ENCODE measurements at regions not wholly inside any gene's neighbourhood (a gene's known extent, or its start where the extent isn't known, plus 50 kb on each side); places are given as distances from the start of the nearest gene placed in this dataset.

DNA sequence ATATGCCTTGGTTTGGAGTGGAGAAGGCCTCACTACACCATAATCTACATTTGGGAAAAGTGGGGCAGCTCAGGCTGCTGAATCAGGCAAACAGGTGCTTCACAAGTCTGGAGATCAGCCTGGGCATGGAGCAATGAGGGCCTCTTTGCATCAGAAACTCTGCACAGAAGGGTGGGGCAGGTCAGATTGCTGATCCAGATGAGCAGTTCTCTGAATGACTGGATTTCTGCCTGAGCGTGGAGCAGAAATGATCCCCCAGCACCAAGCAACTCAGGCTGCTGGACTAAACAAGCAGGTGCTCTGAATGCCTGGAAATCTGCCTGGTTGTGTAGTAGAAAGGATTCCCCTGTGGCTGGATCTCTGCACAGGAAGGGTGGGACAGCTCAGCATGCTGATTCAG, 605.3 kb upstream of the ZNF804A start:
- Histone ChIP-seq H3K36me3 (ENCODE audit: insufficient read depth, low read depth, low read length) (no peaks in the 10 kb centered on the region), H3K27ac (ENCODE audit: low read length) (no peak overlapping the region), H3K9me3 (ENCODE audit: insufficient read depth, low read depth, low read length) (no peaks in the 10 kb centered on the region; the same call in 1 of the 2 replicates), H3K4me1 (ENCODE audit: insufficient read depth, low read length) (peaks cover 5% of the 10 kb centered on the region), H3K9ac (ENCODE audit: low read depth, low read length) (no peak overlapping the region), H3K4me3 (ENCODE audit: low read length) (no peak overlapping the region), H3K27me3 (ENCODE audit: insufficient read depth, low read length) (no peaks in the 10 kb centered on the region)

DNA sequence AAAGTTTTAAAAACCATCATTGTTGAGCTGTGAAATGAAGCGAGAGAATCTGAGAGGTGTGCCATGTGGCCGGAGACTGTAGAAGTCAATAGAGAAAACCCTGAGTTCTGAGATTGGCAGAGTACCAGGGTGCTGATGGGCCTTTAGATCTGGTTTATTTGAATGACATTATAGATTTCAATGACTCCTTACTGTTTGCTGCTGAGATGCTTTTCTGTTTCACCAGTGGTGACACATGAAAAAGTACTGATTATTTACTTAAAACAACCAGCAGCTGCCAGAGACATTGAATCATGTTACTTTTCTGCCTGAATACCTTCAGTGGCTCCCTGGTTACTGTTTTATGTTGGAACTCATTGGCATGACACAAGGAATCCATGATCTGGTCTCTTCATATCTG, 602.7 kb upstream of the ZNF804A start:
- H3K36me3 ChIP-seq (ENCODE audit: insufficient read depth, low read depth, low read length) = no peaks in the 10 kb centered on the region
- H3K27me3 ChIP-seq (ENCODE audit: insufficient read depth, low read length) = no peaks in the 10 kb centered on the region
- H3K4me1 ChIP-seq (ENCODE audit: insufficient read depth, low read length) = peaks cover 17% of the 10 kb centered on the region
- H3K27ac ChIP-seq (ENCODE audit: low read length) = no peak overlapping the region
- H3K9ac ChIP-seq (ENCODE audit: low read depth, low read length) = no peak overlapping the region
- H3K9me3 ChIP-seq (ENCODE audit: insufficient read depth, low read depth, low read length) = no peaks in the 10 kb centered on the region
- no peak overlapping the region for H3K4me3 ChIP-seq (ENCODE audit: low read length)

DNA sequence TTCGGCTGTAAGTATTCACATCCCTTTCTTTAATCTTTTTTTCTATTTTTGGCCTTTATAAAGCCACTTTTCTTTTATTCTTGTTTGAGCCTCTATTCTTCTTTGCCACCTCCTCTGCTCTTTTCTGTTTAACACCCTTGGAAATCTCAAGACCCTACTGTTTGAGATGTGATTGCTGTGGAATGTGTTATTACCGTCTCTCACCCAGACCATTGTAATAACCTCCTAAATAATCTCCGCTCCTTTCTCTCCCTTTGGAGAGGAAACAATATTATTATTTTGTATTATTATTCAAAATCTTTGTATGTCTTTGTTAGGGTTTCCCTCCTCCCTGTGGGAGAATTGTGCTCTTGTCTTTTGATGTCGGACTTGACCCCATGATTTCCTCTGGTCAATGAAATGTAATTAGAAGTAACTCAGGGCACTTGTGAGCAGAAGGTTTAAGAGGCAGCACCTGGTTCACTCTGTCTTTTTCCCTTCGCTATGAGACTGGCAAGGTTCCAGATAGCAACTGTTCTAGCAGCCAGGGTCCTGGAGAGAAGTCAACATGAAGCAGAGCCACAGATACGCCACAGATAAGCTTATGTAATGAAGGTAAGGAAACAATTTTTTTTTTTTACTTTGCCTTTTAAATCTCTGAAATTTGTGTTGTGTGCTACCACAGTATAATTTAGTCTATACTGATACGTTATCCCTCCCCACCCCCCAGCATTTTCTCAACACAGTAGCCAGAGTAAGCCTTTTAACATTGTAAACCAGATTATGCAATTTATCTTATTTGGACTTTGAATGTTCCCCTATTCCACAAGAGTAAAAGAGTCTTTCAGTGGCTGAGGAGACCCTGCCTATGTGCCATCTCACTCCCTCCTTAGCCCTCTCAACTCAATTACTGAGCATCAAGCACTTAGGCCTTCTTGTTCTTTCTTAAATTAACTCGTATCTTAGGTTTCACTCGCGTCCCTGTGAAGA, 601.2 kb upstream of the ZNF804A start:
- Histone ChIP-seq H3K27me3 (ENCODE audit: insufficient read depth, low read length) (no peaks in the 10 kb centered on the region), H3K9ac (ENCODE audit: low read depth, low read length) (peak overlapping the region; percentile 53), H3K9me3 (ENCODE audit: insufficient read depth, low read depth, low read length) (no peaks in the 10 kb centered on the region), H3K27ac (ENCODE audit: low read length) (no peak overlapping the region), H3K36me3 (ENCODE audit: insufficient read depth, low read depth, low read length) (no peaks in the 10 kb centered on the region), H3K4me1 (ENCODE audit: insufficient read depth, low read length) (peaks cover 17% of the 10 kb centered on the region), H3K4me3 (ENCODE audit: low read length) (peak overlapping the region; percentile 29)

DNA sequence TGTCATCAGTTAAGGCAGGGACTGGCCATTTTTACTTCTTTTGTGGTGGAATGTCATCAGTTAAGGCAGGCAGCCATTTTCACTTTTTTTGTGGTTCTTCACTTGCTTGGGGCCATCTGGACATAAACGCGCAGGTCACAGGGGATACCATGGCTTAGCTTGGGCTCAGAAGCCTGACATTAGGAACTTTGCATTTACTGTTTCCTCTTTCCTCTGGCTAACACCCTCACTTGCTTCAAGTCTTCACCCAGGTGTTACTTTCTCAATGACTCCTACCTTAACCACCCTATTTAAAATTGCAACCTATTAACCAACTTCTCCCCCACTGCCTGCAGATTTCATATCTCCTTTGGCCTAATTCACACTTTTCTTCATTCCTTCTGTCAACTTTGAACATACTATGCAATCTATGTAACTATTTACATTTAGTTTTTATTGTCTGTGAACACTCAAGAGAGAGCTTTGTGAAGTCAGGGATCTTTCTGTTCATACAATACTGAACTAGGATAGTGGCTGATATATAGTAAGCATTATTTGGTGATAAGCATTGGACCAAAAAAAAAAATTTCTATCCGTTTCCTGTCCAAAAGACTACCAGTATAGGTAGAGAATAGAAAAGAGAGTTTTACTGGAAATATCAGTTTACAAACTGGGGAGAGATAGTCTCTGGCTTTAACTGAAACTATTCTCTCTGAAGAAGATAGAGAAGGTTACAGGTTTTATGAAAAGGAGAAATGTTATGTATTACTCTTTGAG, 600.1 kb upstream of the ZNF804A start:
- no peaks in the 10 kb centered on the region for H3K27me3 ChIP-seq (ENCODE audit: insufficient read depth, low read length)
- peaks cover 17% of the 10 kb centered on the region for H3K4me1 ChIP-seq (ENCODE audit: insufficient read depth, low read length)
- no peak overlapping the region; the same call in 1 of the 2 replicates for H3K4me3 ChIP-seq (ENCODE audit: low read length)
- no peak overlapping the region for H3K27ac ChIP-seq (ENCODE audit: low read length)
- H3K36me3 ChIP-seq (ENCODE audit: insufficient read depth, low read depth, low read length) = no peaks in the 10 kb centered on the region
- H3K9me3 ChIP-seq (ENCODE audit: insufficient read depth, low read depth, low read length) = no peaks in the 10 kb centered on the region
- no peak overlapping the region for H3K9ac ChIP-seq (ENCODE audit: low read depth, low read length)

DNA sequence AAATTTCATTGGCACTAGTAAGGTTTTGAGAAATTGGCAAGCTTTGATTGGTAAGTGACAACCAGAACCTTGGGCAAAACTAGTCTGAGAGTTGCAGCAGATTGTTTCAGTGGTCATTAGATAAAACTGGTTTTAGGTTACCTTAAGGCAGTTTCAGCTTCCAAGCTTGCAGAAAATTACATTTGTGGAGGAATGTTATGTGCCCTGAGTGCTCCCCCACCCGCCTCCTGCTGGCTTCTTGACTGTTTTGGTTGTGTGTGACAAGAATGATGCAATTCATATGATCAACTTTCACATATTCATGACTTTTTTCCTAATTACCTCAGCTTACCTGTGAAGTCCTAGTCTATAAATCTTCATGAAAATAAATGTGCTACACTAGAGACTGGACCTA, 599.5 kb upstream of the ZNF804A start:
- Histone ChIP-seq H3K4me3 (ENCODE audit: low read length) (no peak overlapping the region; the same call in 1 of the 2 replicates), H3K27ac (ENCODE audit: low read length) (no peak overlapping the region), H3K27me3 (ENCODE audit: insufficient read depth, low read length) (no peaks in the 10 kb centered on the region)

DNA sequence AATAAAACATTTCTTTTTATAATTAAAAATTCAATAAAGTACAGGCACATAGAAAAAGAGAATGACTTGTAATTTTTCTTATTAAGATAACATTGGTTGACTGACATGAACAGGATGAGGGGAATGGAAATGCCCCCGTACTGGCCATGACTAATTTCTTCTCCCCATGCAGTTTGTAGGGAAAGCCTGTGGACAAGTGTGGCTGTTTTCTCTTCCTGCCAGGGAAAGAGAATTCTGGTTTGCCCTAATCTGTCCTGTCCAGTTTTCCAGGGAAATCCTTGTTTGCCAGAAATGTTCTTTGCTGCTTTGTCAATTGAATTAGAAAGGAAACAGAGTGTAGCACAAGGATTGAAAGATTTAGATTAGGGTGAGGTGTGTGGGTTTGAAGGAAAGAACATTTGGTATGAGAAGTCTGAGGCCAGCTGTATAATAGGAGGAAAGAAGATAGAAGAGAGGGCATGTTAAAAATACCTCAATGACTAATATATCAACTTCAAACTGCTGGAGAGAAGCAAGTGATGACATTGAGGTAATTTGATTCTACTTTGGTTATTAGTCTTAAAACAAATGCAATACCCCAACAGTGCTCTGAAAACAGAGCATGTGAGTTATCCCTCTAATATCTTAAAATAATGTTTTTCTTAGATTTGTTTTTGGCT, 593.9 kb upstream of the ZNF804A start:
- no peaks in the 10 kb centered on the region for H3K9me3 ChIP-seq (ENCODE audit: insufficient read depth, low read depth, low read length)
- no peak overlapping the region for H3K4me3 ChIP-seq (ENCODE audit: low read length)
- H3K4me1 ChIP-seq (ENCODE audit: insufficient read depth, low read length) = peaks cover under 1% of the 10 kb centered on the region; the same call in 1 of the 2 replicates
- H3K9ac ChIP-seq (ENCODE audit: low read depth, low read length) = no peak overlapping the region
- H3K27ac ChIP-seq (ENCODE audit: low read length) = no peak overlapping the region
- H3K27me3 ChIP-seq (ENCODE audit: insufficient read depth, low read length) = no peaks in the 10 kb centered on the region
- no peaks in the 10 kb centered on the region for H3K36me3 ChIP-seq (ENCODE audit: insufficient read depth, low read depth, low read length)

More for the DNA sequence above, 599.5 kb upstream of the ZNF804A start:
- H3K9me3 ChIP-seq (ENCODE audit: insufficient read depth, low read depth, low read length) = no peaks in the 10 kb centered on the region
- no peak overlapping the region for H3K9ac ChIP-seq (ENCODE audit: low read depth, low read length)
- H3K36me3 ChIP-seq (ENCODE audit: insufficient read depth, low read depth, low read length) = no peaks in the 10 kb centered on the region
- H3K4me1 ChIP-seq (ENCODE audit: insufficient read depth, low read length) = peaks cover 17% of the 10 kb centered on the region

DNA sequence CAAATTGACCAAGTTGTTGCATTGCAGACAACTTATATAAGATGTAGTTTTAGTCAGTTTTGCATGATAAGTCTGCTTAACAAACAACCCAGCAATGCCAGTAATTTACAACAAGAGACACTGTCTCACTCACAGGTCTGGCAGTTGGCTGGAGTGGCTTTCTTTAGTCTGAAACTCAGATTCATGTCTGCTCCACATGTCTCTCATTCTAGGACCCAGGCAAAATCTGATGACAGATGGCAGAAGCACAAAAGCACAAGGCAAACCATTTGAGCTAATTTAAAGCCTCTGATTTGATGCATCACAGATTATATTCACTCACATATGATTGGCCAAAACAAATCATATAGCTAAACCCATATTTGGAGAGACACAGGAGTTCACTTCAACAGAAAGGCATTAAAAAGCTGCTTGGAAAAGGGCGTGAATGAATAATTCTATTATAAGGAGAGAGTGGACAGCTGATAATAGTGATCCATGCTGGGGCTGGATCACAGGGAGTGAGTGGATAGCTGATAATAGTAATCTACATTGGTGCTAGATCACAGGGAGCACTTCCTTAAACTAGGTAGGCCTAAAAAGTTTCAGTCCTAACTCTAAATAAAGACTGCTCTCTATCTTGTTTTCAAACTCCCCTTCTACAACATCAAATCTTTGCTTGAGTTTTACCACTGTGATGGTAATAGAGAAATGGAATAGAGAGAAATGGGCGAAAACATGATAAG, 593.2 kb upstream of the ZNF804A start:
- Histone ChIP-seq H3K4me3 (ENCODE audit: low read length) (no peak overlapping the region), H3K27me3 (ENCODE audit: insufficient read depth, low read length) (no peaks in the 10 kb centered on the region), H3K4me1 (ENCODE audit: insufficient read depth, low read length) (no peaks in the 10 kb centered on the region), H3K27ac (ENCODE audit: low read length) (no peak overlapping the region), H3K9me3 (ENCODE audit: insufficient read depth, low read depth, low read length) (no peaks in the 10 kb centered on the region), H3K9ac (ENCODE audit: low read depth, low read length) (no peak overlapping the region), H3K36me3 (ENCODE audit: insufficient read depth, low read depth, low read length) (no peaks in the 10 kb centered on the region)

DNA sequence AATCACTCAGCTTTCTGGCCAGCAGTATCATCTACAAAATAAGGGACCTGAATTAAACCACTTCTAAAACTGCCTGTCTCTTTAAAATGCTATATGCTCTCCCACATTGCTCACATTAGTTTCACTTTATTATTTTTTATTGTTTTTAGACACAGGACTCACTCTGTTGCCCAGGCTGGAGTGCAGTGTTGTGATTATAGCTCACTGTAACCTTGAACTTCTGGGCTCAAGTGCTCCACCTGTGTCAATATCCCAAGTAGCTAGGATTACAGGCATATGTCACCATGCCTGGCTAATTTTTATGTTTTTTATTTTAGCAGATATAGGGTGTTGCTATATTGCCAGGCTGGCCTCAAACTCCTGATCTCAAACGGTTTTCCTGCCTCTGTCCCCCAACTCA, 591.3 kb upstream of the ZNF804A start:
- no peaks in the 10 kb centered on the region for H3K36me3 ChIP-seq (ENCODE audit: insufficient read depth, low read depth, low read length)
- no peaks in the 10 kb centered on the region for H3K4me1 ChIP-seq (ENCODE audit: insufficient read depth, low read length)

DNA sequence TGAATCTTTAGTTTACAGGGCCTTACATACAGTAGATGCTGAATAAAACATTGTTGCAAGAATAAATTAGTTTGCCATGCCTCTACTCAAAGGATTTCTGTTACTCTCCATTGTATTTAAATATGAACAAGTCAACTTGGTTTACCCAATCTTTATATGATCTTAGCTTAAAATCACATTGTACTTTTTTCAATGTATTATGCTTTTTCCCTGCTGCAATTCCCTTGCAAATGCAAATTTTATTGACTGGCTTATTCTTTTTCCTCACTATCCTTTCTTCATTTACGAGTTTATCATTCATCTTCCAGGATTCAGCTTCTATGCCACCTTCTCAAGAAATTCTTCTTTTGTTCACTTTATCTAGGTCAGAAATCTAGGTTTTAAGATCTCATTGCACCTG, 571.4 kb upstream of the ZNF804A start:
- H3K9me3 ChIP-seq (ENCODE audit: insufficient read depth, low read depth, low read length) = no peaks in the 10 kb centered on the region
- no peaks in the 10 kb centered on the region for H3K36me3 ChIP-seq (ENCODE audit: insufficient read depth, low read depth, low read length)
- no peaks in the 10 kb centered on the region for H3K27me3 ChIP-seq (ENCODE audit: insufficient read depth, low read length)
- no peak overlapping the region for H3K4me3 ChIP-seq (ENCODE audit: low read length)
- no peaks in the 10 kb centered on the region; the same call in 1 of the 2 replicates for H3K4me1 ChIP-seq (ENCODE audit: insufficient read depth, low read length)
- no peak overlapping the region for H3K27ac ChIP-seq (ENCODE audit: low read length)
- no peak overlapping the region for H3K9ac ChIP-seq (ENCODE audit: low read depth, low read length)

More for the DNA sequence above, 591.3 kb upstream of the ZNF804A start:
- Histone ChIP-seq H3K27me3 (ENCODE audit: insufficient read depth, low read length) (no peaks in the 10 kb centered on the region), H3K4me3 (ENCODE audit: low read length) (no peak overlapping the region), H3K9ac (ENCODE audit: low read depth, low read length) (no peak overlapping the region), H3K27ac (ENCODE audit: low read length) (no peak overlapping the region), H3K9me3 (ENCODE audit: insufficient read depth, low read depth, low read length) (no peaks in the 10 kb centered on the region)

DNA sequence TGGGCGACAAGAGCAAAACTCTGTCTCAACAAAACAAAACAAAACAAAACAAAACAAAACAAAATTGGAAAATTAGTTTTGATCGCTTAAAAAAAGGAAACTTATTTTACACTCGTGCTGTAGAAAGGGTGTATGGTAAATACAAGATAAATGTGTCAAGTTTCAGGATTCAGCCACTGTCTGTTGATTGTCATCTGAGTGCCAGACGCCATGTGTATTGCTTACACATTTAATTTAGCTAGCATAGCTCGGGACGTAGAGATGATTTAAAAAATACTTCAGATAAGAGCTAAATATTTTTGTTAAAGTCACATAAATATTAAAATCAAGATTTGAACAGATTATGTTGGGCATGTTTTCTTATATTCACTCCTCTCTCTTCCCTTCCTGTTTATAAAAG, 568.1 kb upstream of the ZNF804A start:
- no peak overlapping the region for H3K4me3 ChIP-seq (ENCODE audit: low read length)
- no peak overlapping the region for H3K27ac ChIP-seq (ENCODE audit: low read length)
- H3K27me3 ChIP-seq (ENCODE audit: insufficient read depth, low read length) = no peaks in the 10 kb centered on the region
- H3K9me3 ChIP-seq (ENCODE audit: insufficient read depth, low read depth, low read length) = no peaks in the 10 kb centered on the region
- no peak overlapping the region for H3K9ac ChIP-seq (ENCODE audit: low read depth, low read length)
- no peaks in the 10 kb centered on the region for H3K4me1 ChIP-seq (ENCODE audit: insufficient read depth, low read length)
- no peaks in the 10 kb centered on the region for H3K36me3 ChIP-seq (ENCODE audit: insufficient read depth, low read depth, low read length)

DNA sequence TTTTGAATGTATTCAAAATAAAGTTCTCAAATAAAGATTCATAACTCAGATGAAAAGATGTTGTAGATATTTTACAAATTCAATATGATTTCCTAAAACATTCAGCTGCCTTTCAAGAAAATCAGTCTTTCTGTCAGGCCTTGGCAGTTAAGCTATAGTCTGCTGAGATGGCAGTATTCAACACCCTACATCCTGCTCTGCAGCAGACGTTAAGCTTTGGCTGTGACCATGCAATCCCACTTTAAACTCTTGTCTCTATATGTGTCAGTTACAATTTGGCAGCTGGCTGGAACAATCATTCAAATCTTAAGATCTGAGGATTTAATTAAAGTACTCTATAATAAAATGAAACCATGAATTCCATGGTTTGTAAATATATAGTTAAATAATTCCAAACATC, 567.3 kb upstream of the ZNF804A start:
- Histone ChIP-seq H3K9ac (ENCODE audit: low read depth, low read length) (no peak overlapping the region), H3K9me3 (ENCODE audit: insufficient read depth, low read depth, low read length) (no peaks in the 10 kb centered on the region), H3K4me3 (ENCODE audit: low read length) (no peak overlapping the region), H3K4me1 (ENCODE audit: insufficient read depth, low read length) (no peaks in the 10 kb centered on the region), H3K36me3 (ENCODE audit: insufficient read depth, low read depth, low read length) (no peaks in the 10 kb centered on the region), H3K27ac (ENCODE audit: low read length) (no peak overlapping the region), H3K27me3 (ENCODE audit: insufficient read depth, low read length) (no peaks in the 10 kb centered on the region)
